Loucy (cell line): ENCODE measurements at regions not wholly inside any gene's neighbourhood (a gene's known extent, or its start where the extent isn't known, plus 50 kb on each side); places are given as distances from the start of the nearest gene placed in this dataset.

Experiments used
- CTCF ChIP-seq: fragments of 200-600 bp; sonication (generic); conservative IDR thresholded peaks from 2 replicates; pipeline ENCODE4 v1.5.1; 2014; ENCODE audit warnings: mild to moderate bottlenecking, antibody characterized with exemption, low read length
- EZH2phosphoT487 ChIP-seq: fragments of 200-600 bp; IDR thresholded peaks from 2 replicates; pipeline ENCODE4 v1.6.1; 2018; ENCODE audit warnings: antibody characterized with exemption, mild to moderate bottlenecking, moderate library complexity, borderline replicate concordance

- TF ChIP-seq CTCF (no peak), EZH2phosphoT487 (no peak)
These were observed 223.8 kb upstream of the PRSS16 start for GRCh38 chr6:27023664-27024063.
